Nephron progenitor cell (in vitro differentiated cells): ENCODE measurements at regions not wholly inside any gene's neighbourhood (a gene's known extent, or its start where the extent isn't known, plus 50 kb on each side); places are given as distances from the start of the nearest gene placed in this dataset.

Experiments used
- DNase-seq: peaks from one replicate; pipeline ENCODE4 v3.0.0; 2021
- H3K27ac Mint-ChIP-seq: 2 replicates; pipeline ENCODE4 v1.8.0; 2021; ENCODE audit warnings: mild to moderate bottlenecking, moderate library complexity, mixed read lengths
- H3K27me3 Mint-ChIP-seq: 2 replicates; pipeline ENCODE4 v1.8.0; 2021; ENCODE audit warnings: mild to moderate bottlenecking, low read depth, mixed read lengths; ENCODE audit not compliant: poor library complexity
- H3K36me3 Mint-ChIP-seq: 2 replicates; pipeline ENCODE4 v1.8.0; 2021; ENCODE audit warnings: low read depth, mixed read lengths
- H3K4me1 Mint-ChIP-seq: 2 replicates; pipeline ENCODE4 v1.8.0; 2021; ENCODE audit warnings: mixed read lengths
- H3K4me3 Mint-ChIP-seq: 2 replicates; pipeline ENCODE4 v1.8.0; 2021; ENCODE audit warnings: mild to moderate bottlenecking, moderate library complexity, mixed read lengths
- H3K9me3 Mint-ChIP-seq: 2 replicates; pipeline ENCODE4 v1.8.0; 2021; ENCODE audit warnings: mild to moderate bottlenecking, moderate library complexity, mixed read lengths
- CTCF ChIP-seq: fragments of 200-600 bp; sonication (generic); IDR thresholded peaks from 2 replicates; pipeline ENCODE4 v1.5.0; 2021; ENCODE audit warnings: antibody characterized with exemption

DNA sequence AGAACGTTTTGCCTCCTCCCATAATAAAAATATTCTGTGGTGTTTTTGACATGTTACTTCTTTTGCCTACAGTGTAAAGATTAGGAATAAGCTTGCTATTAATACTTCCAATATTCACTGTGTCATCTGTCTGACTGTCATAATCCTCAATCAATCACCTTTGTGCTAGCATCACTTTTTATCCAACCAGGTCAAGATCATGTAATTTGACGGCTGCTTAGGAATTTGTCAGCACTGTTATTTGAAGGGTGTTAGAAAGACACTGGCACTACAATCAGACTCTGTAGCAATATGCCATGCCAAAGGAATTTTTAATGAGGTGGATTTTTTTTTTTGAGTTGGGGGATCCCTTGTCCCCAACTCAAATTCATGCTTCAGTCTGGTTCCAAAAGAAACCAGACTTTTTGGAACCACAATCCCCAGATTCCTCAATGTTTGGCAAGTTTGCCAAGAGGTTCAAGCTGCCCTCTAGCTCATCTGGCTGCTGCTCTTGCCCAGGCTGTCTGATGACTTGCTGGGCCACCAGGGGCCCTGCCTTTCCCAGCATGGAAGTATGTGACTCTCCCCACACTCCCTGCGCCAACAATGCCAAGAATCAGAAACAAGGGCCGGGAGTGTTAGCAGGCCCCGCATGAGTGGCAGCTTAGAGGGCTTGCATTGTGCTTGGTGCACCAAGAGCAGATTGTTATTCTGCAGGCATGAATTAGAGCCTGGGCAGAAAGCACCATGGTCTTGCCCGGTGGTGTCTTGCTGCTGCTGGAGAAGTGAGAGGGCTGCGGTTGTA is 58.6 kb upstream of the TSC22D2 start:
- no peak for DNase-seq
- no peak overlapping the region for H3K27ac Mint-ChIP-seq
- TF ChIP-seq CTCF, result no peak

DNA sequence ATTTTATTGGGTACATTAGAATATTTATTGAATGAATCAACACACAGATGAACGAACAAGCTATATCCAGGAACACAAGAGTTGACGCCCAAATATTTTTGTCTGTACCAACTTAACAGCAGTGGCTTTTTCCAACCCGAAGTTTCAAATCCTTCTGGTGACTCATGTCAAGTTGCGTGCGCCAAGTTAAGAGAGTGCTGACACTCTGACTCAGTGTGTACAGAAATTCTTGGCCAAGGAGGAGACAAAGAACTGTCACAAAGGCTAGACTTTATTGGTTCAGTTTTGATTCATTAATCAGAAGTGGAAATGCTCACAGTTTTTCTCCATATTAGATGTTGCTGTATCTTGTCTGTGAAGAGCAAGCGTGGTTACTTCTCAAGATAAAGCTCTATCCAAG is 59.6 kb upstream of the TSC22D2 start:
- Mint-ChIP-seq H3K4me1 (peaks cover 72% of the 10 kb centered on the region), H3K36me3 (no peaks in the 10 kb centered on the region), H3K9me3 (no peaks in the 10 kb centered on the region), H3K27me3 (peaks cover 3% of the 10 kb centered on the region), H3K4me3 (no peak overlapping the region), H3K27ac (no peak overlapping the region)
- DNase-seq, result no peak
- TF ChIP-seq CTCF, result no peak

More for the DNA sequence above, 58.6 kb upstream of the TSC22D2 start:
- peaks cover 62% of the 10 kb centered on the region for H3K4me1 Mint-ChIP-seq
- H3K36me3 Mint-ChIP-seq, result no peaks in the 10 kb centered on the region
- no peaks in the 10 kb centered on the region for H3K9me3 Mint-ChIP-seq
- no peaks in the 10 kb centered on the region for H3K27me3 Mint-ChIP-seq
- no peak overlapping the region for H3K4me3 Mint-ChIP-seq

- Mint-ChIP-seq H3K36me3 (no peaks in the 10 kb centered on the region), H3K27ac (peak overlapping the region; percentile 88), H3K4me3 (no peak overlapping the region), H3K27me3 (peaks cover 3% of the 10 kb centered on the region), H3K4me1 (peaks cover 85% of the 10 kb centered on the region), H3K9me3 (no peaks in the 10 kb centered on the region)
- no peak for DNase-seq
- TF ChIP-seq CTCF, result no peak
Measured at GRCh38 chr3:150346981-150347863, 60.9 kb upstream of the TSC22D2 start.

DNA sequence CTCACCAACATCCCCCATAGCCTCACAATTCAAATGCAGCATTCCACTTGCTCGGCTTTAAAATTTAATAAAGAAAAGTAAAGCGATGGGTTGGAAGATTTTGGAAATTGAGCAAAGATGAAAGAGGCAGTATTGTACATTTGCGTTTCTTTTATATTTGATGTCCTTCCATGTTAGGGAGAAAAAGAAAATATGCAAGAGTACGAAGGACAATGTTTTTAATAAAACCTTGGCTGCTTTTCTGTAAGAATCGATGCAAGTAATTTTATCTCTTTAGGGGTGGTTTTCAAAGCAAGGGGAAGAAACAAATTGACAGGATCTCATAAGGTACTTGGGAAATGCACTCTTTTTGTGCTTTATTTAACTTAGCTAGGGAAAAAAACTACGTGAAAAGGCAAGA is 61.8 kb upstream of the TSC22D2 start:
- H3K27me3 Mint-ChIP-seq, result peaks cover 3% of the 10 kb centered on the region
- TF ChIP-seq CTCF, result no peak
- H3K9me3 Mint-ChIP-seq, result no peaks in the 10 kb centered on the region
- H3K4me3 Mint-ChIP-seq, result peak overlapping the region; percentile 6
- H3K36me3 Mint-ChIP-seq, result no peaks in the 10 kb centered on the region
- peak overlapping the region; percentile 85 for H3K27ac Mint-ChIP-seq
- no peak for DNase-seq
- peaks cover 85% of the 10 kb centered on the region for H3K4me1 Mint-ChIP-seq

DNA sequence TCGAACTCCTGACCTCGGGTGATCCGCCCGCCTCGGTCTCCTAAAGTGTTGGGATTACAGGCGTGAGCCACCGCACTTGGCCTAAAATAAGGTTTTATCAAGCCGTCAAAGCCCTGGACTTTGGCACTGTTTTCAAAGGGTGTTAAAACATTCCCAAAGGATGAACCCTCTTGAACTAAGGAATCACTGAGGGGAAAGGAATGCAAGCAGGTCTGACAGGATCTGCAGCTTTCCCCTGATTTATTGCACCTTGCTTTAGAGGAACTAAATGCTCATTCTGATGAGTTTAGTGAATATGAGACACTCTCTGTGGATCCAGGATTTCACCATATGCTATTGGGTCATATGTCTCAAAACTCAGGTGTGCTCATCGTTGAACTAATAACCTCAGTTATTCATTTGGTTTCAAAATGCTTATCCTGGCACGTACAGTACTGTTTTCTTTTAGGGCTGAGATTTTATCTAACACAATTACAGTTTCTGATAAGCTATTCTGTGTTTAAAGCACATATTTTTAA is 63.0 kb upstream of the TSC22D2 start:
- TF ChIP-seq CTCF, result no peak
- H3K27me3 Mint-ChIP-seq, result peaks cover 3% of the 10 kb centered on the region
- peak; percentile 33 for DNase-seq
- no peaks in the 10 kb centered on the region for H3K36me3 Mint-ChIP-seq
- no peaks in the 10 kb centered on the region for H3K9me3 Mint-ChIP-seq
- peak overlapping the region; percentile 8 for H3K4me3 Mint-ChIP-seq
- peak overlapping the region; percentile 66 for H3K27ac Mint-ChIP-seq
- H3K4me1 Mint-ChIP-seq, result peaks cover 80% of the 10 kb centered on the region
